ENCODE measurements at regions not wholly inside any gene's neighbourhood (a gene's known extent, or its start where the extent isn't known, plus 50 kb on each side); places are given as distances from the start of the nearest gene placed in this dataset.

GRCh38 chr2:128726911-128727310 is 408.2 kb upstream of the HS6ST1 start:
- no peak for TF ChIP-seq CTCF (IDR thresholded peaks at IDR 0.05; ENCODE audit: low read depth, low read length)
- H3K4me3 ChIP-seq (replicated peaks in 1 of 2; ENCODE audit: low read depth in 2 of 2, low read length in 2 of 2): no peak overlapping the region
- no peak for DNase-seq (ENCODE audit: low read depth in 2 of 2)

DNA sequence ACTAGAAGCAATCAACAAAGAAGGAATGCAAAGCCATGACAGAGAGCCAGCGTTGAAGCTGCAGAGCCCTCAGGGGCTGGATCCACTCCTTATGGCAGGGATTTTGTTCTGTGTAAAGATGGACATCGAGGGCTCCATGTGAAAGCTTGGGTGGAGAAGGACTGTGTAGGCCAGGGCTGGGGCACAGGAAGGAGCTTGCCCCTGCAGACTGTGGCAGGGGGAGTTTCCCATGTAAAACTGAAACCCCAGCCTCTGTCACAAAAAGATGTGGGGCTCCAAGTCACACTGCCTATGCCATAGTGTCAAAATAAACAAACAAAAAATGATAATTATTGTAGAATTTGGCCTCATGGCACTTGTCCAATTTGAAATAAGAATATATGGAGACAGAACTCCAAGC is 408.7 kb upstream of the HS6ST1 start:
- no peak for TF ChIP-seq CTCF (IDR thresholded peaks at IDR 0.05; ENCODE audit: low read depth, low read length)
- H3K4me3 ChIP-seq (replicated peaks in 1 of 2; ENCODE audit: low read depth in 2 of 2, low read length in 2 of 2): no peak overlapping the region
- DNase-seq (ENCODE audit: low read depth in 2 of 2): no peak

DNA sequence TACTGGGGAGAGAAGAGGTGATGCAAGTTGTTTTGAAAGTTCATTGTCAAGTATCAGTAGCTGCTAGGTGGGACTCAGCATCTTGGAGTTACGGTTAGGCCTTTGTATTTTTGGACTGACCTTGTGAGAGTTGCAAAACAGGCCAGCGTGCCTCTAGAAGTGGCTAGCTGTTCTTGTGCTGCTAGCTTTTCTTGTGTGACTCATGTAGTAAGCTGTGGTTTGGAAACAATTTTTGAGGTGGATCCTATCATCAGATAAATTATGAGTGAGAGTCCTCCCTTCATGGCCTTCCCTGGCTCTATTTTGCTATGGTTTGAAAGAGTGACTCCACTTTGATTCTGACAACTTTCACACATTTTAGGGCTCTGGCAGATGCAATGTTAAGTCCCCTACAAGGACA is 409.2 kb upstream of the HS6ST1 start:
- no peak overlapping the region for H3K4me3 ChIP-seq (replicated peaks in 1 of 2; ENCODE audit: low read depth in 2 of 2, low read length in 2 of 2)
- DNase-seq (ENCODE audit: low read depth in 2 of 2): peak; percentile 91 to 92
- no peak for TF ChIP-seq CTCF (IDR thresholded peaks at IDR 0.05; ENCODE audit: low read depth, low read length)

GRCh38 chr2:128729051-128729450 is 410.4 kb upstream of the HS6ST1 start:
- H3K4me3 ChIP-seq (replicated peaks in 1 of 2; ENCODE audit: low read depth in 2 of 2, low read length in 2 of 2): no peak overlapping the region
- no peak for TF ChIP-seq CTCF (IDR thresholded peaks at IDR 0.05; ENCODE audit: low read depth, low read length)
- DNase-seq (ENCODE audit: low read depth in 2 of 2): no peak

- no peak for DNase-seq (ENCODE audit: low read depth in 2 of 2)
- H3K4me3 ChIP-seq (replicated peaks in 1 of 2; ENCODE audit: low read depth in 2 of 2, low read length in 2 of 2): no peak overlapping the region
- TF ChIP-seq CTCF (IDR thresholded peaks at IDR 0.05; ENCODE audit: low read depth, low read length): no peak
Observed at GRCh38 chr2:128731994-128732650, 413.5 kb upstream of the HS6ST1 start.

DNA sequence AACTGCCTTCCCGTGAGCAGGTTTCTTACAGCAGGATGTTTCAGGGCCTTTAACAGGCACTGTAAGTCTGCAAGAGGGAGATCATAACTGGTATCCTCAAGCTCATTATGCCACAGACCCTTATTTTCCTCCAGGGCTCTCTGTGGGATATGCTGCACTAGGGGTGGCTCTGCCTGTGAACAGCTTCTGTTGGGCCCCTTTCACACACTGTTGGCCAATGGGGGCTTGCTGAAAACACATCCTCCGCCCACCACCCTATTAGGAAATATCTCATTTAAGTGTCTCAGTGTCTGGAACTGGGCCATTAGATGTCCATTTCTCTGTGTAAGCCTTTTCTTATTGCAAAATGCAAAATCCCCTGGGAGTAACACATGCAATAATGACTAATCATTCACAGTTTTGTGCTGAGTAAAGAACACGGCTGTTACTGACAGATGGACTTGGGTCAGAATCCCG is 414.3 kb upstream of the HS6ST1 start:
- DNase-seq (ENCODE audit: low read depth in 2 of 2): peak; percentile 97 to 99
- no peak for TF ChIP-seq CTCF (IDR thresholded peaks at IDR 0.05; ENCODE audit: low read depth, low read length)
- no peak overlapping the region for H3K4me3 ChIP-seq (replicated peaks in 1 of 2; ENCODE audit: low read depth in 2 of 2, low read length in 2 of 2)

- no peak for DNase-seq (ENCODE audit: low read depth in 2 of 2)
- TF ChIP-seq CTCF (IDR thresholded peaks at IDR 0.05; ENCODE audit: low read depth, low read length): no peak
- H3K4me3 ChIP-seq (replicated peaks in 1 of 2; ENCODE audit: low read depth in 2 of 2, low read length in 2 of 2): no peak overlapping the region
Observed at GRCh38 chr2:128733450-128733849, 414.8 kb upstream of the HS6ST1 start.
